ENCODE measurements at regions not wholly inside any gene's neighbourhood (a gene's known extent, or its start where the extent isn't known, plus 50 kb on each side); places are given as distances from the start of the nearest gene placed in this dataset.

DNA sequence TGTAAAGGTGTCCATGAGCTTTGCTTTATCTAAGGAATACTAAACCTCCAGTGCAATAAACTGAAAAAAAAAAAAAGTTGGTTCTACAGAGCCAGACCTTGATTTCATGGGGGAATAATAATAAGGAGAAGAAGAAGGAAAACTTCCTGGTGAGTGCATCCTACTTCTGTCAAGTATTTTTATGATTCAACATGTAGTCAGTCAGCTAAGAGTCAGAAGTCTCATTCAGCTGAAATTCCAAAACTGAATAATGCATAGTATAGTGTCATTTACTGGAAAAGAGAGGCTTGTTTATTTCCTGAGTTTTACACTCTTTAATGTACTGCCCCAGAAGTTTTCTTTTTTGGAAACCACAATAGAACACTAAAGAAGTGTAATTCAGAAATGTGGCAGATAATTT is 77.8 kb upstream of the TACR1 start:
- DNase-seq = no peak

GRCh38 chr2:75276093-75277029 is 77.0 kb upstream of the TACR1 start:
- DNase-seq = no peak

- no peak for DNase-seq
Measured at GRCh38 chr2:75274936-75275335, 75.6 kb upstream of the TACR1 start.

DNA sequence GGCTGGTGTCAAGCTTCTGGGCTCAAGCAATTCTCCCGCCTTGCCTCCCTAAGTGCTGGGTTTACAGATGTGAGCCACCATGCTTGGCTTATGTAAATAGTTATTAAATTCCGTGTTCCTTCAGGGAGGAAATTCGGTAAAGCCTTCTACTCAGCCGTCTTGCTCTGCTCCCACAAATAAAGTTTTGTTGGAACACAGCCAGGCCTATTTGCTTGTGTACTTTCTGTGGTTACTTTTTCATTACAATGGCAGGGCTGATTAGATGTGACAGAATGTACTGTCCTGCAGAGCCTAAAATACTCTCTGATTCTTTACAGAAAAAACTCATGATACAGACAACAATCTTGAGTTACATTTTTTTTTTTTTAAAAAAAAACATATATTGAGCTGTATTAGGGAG is 68.8 kb upstream of the TACR1 start:
- no peak for DNase-seq

DNA sequence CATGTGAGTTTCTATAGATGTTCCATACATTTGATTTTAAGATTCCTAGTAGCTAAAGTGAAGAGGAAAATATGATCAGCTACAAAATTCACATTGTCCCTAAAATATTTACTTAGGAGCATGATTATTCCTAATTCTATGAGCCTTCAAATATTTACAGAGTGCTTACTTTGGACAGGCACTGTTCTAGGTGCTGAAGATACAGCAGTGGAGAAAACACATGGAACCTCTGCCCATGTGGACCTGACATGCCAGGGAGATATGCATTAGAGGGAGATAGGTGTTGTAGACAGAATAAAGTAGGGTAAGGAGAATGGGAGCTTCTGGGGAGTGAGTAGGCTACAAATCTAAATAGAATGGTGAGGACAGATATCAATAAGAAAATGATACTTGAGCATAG is 62.6 kb upstream of the TACR1 start:
- DNase-seq = no peak

DNA sequence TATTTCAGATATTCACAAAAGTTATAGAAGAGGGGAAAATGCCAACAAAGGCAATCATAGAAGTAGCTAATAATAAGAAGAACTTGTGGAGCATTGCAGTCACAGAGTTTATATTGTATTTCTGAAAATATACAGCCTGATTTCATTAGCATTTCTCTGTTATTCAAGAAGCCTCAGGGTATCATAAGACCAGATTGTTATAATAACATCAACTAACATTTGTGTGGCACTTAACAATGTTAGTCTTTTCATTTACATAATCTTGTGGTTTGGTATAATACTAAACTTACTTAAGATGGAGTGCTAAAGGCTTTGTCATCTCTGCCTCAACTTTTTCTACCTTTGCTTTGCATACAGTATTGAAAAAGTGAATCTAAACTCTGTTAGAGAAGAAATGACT is 61.6 kb upstream of the TACR1 start:
- DNase-seq = no peak

- DNase-seq = no peak
Measured at GRCh38 chr2:75258620-75259019, 59.3 kb upstream of the TACR1 start.

DNA sequence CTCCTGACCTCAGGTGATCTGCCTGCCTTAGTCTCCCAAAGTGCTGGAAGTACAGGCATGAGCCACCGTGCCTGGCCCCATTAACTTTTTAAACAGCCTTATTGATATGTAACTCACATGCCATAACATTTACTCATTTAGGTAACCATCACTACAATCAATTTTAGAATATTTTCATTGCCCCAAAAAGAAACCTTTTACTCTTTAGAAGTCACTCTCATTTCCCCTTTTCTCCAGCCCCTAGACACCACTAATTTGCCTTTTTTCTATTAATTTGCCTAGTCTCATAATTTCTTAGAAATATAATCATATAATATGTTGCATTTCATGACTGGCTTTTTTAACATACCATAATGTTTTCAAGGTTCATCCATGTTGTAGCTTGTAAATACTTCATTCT is 57.2 kb upstream of the TACR1 start:
- no peak for DNase-seq

- DNase-seq = no peak
Measured at GRCh38 chr2:75253526-75253925, 54.2 kb upstream of the TACR1 start.

DNA sequence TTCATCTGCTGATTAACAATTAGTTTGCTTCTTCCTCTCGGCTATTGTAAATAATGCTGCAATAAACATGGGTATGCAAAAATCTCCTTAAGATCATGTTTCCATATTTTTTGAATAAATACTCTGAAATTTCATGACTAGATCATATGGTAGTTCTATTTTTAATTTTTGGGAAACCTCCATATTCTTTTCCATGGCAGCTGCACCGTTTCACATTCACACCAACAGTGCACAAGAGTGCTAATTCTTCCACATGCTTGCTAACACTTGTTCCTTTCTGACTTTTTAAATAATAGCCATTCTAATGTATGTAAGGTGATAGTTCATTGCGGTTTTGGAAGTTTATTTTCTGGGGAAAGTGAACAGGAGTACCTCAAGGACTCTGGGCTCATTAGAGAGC is 52.6 kb upstream of the TACR1 start:
- no peak for DNase-seq
